ENCODE measurements at regions not wholly inside any gene's neighbourhood (a gene's known extent, or its start where the extent isn't known, plus 50 kb on each side); places are given as distances from the start of the nearest gene placed in this dataset.
"Not testable (repeated sequence)": the region's sequence is repeated elsewhere in the genome, so short reads cannot be mapped to it uniquely, and the experiment has no call there.

DNA sequence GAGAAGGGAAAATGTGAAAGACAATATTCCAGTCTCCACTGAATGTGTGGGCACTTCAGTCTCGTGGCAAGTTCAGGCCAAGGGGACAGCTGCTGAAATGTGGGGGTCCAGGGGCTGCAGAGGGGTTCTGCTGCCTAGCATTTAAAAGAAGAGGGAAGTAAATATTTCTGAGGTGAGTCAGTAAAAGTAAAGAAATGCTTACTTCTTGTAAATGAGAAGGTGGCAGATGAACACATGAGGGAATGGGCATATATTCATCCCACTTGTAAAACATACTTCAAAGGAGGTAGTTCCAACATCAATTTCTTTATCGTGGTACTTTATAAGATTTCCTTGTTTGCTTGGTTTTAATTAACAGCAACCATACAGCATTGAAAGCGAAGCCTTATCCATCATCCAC, 63.1 kb upstream of the HIVEP3 start:
- no peak for DNase-seq (ENCODE audit: low read depth)

DNA sequence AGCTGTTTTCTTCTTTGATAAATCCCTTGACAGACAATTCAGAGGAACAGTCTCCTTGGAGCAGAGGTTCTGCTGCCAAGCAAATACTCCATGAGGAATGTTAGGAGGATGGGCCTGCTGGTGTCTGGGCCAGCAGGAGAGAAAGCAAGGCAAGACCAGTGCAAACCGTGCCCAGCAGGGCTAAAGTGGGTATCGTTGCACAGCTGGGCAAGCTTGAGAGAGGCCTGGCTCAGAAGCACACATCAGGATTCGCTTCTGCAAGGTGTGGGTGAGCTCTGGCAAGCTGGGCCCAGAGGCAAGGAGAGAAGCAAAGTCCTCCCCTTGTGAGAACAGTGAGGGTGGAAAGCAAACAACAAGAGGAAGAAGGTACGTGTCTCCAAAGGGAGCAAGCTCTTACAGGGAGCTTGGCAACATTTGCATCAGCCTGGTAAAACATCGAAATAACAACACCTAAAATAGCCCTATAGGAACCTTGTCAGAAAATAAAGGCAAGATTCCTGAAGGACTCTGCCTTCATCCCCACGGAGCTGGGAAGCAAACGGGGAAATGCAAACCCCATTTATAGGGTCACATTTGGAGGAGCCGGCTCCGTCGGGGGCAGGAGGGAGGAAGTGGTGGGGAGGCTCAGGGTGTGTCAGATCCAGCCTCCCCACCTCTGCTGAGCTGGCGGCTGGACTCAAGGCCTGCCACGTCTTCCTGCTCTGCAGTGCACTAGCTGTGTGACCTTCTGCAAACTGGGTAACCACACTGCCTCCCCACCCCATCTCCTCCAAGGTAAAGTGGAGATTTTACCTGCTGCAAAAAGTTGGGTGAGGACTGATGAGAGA, 62.3 kb upstream of the HIVEP3 start:
- DNase-seq (ENCODE audit: low read depth): no peak

DNA sequence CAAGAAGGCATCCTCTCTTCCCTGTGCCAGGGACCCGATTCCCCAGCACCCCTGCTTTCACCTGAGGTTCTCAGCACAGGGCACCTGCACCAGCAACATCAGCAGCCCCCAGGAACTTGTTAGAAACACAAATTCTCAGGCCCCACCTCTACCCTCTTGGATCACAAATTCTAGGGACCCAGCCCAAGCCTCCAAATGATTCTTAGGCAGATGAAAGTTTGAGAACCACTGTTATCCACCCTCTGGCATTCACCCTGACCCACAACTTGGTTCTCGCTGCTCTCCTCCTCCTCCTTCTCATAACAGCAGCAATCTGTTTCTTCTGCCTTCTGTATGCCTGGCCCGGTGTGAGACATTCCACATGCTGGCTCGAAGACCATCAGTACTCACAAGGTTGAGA, 60.3 kb upstream of the HIVEP3 start:
- DNase-seq (ENCODE audit: low read depth): no peak

DNA sequence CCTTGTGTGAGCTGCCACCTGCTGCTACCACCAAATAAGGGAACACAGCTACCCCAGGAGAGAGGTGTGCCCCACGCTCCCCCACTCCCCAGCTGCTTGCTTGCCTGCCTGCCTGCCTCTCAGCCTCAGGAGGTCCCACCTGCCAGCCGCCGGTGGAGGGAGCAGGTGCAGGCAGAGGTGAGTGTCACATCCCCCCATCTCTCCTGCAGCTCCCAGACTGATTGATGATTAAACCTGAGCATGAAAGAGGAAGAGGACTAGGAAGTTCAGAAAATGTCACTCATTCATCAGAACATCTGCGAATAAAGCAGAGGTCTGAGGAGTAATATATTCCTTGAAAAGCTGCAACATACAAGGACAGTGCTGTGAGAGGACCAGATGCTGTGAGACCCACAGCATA, 58.6 kb upstream of the HIVEP3 start:
- DNase-seq (ENCODE audit: low read depth): no peak

DNA sequence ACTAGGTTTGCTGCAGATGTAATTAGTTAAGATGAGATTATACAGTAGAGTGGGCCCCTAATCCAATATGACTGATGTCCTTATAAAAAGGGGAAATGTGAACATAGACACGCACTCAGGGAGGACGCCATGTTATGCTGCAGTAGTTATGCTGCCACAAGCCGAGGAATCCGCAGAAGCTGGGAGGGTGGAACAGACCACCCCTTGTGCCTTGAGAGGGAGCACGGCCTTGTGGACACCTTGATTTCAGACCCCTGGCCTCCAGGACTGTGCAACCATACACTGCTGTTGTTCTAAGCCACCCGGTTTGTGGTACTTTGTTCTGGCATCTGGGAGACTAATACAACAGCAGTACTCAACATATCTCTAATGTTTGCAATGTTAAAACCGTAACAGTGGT, 57.9 kb upstream of the HIVEP3 start:
- DNase-seq (ENCODE audit: low read depth): no peak

DNA sequence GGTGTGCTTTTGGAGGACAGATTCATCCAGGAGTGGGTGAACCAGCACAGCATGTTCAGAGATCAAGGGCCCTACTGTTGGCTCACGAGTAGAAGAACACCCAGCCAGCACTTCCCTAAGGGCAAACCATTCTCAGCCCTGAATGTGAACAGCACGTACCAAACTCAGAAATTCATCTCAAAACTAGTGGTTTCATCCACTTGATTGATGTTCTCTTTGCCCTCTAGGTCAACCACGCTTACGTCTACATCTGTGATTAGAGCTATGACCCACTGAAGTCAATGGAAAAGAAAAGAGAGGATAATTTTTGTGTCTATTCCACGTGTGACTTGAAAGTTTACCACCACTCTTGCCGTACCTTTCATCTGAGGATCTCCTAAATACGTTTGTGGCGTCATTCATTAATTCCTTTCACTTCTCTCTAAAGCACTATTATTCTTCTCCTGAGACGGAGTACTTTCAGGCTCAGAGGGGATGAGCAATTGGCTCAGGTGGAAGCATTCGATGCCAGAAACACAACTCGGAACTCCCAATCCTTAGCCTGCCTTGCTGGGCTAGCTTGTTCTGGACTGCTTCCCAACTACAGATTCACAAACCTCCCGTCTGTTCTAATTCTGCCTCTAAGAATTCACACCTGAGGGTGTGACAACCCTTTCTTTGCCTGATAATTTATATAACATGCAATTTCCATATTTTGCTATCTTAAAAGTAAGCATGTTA, 57.3 kb upstream of the HIVEP3 start:
- no peak for DNase-seq (ENCODE audit: low read depth)

DNA sequence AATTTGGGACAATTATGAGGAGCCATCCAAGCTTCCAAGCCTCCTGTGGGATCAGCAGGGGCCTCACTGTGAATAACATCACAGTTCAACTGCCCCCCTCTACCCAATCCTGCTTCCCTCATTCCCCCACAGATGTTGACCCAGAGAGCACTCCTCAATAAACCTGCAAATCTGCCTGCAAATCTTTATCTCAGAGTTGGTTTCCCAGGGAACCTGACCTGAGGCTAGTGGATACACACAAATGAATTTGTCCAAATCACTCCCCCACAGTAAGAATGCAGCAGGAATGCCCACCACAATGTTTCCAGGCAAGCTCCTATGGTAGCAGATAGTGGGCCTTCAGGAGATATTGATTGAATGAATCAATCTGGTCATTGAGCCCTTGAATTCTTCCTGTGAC, 56.4 kb upstream of the HIVEP3 start:
- DNase-seq (ENCODE audit: low read depth): no peak

DNA sequence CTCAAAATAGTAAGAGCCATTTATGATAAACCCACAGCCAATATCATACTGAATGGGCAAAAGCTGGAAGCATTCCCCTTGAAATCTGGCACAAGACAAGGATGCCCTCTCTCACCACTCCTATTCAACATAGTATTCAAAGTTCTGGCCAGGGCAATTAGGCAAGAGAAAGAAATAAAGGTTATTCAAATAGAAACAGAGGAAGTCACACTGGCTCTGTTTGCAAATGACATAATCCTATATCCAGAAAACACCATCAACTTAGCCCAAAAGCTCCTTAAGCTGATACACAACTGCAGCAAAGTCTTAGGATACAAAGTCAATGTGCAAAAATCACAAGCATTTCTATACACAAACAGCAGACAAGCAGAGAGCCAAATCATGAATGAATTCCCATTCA, 49.8 kb upstream of the HIVEP3 start:
- not testable (repeated sequence) for DNase-seq (ENCODE audit: low read depth)
